ENCODE measurements at regions not wholly inside any gene's neighbourhood (a gene's known extent, or its start where the extent isn't known, plus 50 kb on each side); places are given as distances from the start of the nearest gene placed in this dataset.
A peak's percentile ranks its signal among the peaks of the same experiment; 100 is the strongest.

DNA sequence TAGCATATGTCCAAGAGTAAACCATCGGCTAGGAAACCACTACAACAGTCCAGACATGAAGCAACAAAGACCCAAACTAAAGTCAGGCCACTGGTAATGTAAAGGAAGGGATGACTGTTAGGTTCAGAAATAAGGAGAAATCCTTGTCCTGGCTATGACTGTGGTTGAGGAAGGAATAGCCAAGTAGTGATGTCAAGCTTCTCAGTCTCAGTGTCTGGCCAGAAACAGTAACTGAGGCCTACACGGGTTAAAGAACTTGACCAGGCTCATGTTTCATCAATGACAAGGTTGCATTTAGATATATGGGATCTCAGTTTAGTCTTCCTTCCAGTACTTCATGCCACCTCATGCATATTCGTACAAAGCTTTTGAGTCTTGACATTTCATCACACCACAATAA is 162.0 kb downstream of the ETAA1 start:
- H3K4me3 ChIP-seq (replicated peaks in 1 of 2; ENCODE audit: low read depth in 2 of 2, low read length in 2 of 2) = no peak overlapping the region
- DNase-seq (ENCODE audit: low read depth in 2 of 2) = no peak
- TF ChIP-seq, protein P1, sequence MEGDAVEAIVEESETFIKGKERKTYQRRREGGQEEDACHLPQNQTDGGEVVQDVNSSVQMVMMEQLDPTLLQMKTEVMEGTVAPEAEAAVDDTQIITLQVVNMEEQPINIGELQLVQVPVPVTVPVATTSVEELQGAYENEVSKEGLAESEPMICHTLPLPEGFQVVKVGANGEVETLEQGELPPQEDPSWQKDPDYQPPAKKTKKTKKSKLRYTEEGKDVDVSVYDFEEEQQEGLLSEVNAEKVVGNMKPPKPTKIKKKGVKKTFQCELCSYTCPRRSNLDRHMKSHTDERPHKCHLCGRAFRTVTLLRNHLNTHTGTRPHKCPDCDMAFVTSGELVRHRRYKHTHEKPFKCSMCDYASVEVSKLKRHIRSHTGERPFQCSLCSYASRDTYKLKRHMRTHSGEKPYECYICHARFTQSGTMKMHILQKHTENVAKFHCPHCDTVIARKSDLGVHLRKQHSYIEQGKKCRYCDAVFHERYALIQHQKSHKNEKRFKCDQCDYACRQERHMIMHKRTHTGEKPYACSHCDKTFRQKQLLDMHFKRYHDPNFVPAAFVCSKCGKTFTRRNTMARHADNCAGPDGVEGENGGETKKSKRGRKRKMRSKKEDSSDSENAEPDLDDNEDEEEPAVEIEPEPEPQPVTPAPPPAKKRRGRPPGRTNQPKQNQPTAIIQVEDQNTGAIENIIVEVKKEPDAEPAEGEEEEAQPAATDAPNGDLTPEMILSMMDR (IDR thresholded peaks at IDR 0.05; ENCODE audit: low read depth, low read length) = no peak

DNA sequence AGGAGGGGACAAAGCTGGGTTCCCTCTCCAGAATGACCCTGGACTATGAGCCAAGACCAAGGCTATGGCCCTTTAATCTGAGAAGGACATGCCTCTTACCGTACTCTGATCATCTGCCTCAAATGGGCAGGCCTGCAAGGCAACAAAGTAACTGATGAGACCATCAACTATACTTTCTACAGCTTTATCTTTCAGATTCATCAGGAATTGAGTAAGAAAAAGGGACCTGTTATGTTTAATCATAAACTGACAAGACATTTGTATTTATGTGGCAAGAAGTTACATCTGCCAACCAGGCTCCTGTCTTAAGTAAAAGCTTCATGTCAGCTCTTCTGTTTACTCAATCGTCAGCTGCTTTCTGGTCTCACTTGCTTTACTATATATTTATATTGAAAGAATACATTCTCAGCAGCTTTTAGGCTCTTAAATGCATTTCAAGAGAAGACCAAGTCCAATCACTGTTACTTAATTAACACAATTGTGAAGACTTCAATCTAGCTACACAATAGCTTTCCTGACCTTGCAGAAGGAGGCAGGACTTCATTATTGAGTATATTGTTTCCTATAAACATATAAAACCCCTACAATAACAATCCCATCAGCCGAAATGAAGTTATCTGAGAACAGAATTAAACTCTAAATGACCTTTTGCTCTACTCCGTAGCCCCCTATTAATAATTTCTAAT is 163.8 kb downstream of the ETAA1 start:
- H3K4me3 ChIP-seq (replicated peaks in 1 of 2; ENCODE audit: low read depth in 2 of 2, low read length in 2 of 2) = no peak overlapping the region
- TF ChIP-seq, protein P1 (IDR thresholded peaks at IDR 0.05; ENCODE audit: low read depth, low read length) = no peak
- DNase-seq (ENCODE audit: low read depth in 2 of 2) = peak; percentile 50 to 65

DNA sequence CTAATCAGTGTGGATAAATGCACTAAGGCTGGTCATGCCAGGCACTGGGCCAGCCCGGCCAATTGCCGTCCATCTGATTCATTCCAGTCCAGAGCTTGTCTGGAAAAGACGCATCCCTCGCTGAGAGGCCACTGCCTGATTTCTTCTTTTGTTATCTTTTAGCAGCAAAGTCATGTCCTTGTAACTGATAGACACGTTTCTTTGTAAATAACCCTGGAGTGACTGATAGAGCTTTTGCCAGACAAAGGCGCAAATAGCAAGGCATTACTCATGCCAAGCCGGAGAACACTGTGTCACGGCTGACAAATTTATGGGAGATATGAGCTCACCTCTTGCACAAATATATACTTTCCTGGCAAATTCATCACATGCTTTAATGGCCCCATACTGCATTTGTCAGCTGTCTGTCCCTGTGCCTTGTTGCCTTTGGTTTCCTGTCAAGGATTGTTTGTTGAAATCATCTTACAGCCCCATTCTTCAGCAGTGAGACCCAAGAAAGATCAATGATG is 164.4 kb downstream of the ETAA1 start:
- TF ChIP-seq, protein P1 (IDR thresholded peaks at IDR 0.05; ENCODE audit: low read depth, low read length) = no peak
- peak; percentile 88 to 95 for DNase-seq (ENCODE audit: low read depth in 2 of 2)
- no peak overlapping the region for H3K4me3 ChIP-seq (replicated peaks in 1 of 2; ENCODE audit: low read depth in 2 of 2, low read length in 2 of 2)

DNA sequence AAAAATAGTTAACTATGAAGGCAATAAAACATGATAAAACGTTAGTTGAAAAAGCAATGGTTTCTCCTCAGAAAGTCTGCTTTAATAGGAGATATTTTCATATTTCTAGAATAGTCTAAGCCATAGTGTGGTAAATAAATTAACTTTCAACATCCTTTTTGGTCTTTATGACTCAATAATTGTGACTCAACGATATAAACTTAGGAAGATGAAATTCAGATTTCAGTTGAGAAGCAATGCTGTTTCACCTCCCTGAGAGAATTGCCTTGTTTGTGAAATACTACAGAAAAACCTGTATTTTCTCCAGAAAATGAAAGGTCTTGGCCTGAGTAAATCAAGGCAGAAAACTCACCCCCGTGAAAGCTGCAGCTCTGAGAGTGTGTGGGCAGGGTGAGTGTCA is 166.9 kb downstream of the ETAA1 start:
- TF ChIP-seq, protein P1 (IDR thresholded peaks at IDR 0.05; ENCODE audit: low read depth, low read length) = no peak
- H3K4me3 ChIP-seq (replicated peaks in 1 of 2; ENCODE audit: low read depth in 2 of 2, low read length in 2 of 2) = no peak overlapping the region
- peak; percentile 48 to 81 for DNase-seq (ENCODE audit: low read depth in 2 of 2)

DNA sequence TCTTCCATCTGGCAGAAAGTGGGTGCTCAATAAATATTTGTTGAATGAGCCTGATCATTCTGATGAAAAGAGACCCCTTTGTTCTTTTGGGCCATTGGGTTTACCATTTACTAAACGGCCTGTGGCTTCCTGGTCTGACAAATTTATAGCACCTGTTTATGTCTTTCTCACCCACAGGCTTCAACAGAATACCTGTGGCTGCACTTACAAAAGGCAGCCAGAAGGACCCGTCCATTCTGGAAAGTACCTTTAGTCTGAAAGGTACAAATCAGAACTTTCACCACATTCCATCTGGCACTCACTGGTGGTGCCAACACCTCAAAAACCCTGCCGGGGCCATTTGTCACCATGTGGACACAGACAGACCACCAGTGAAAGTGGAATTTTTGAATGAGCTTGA is 167.5 kb downstream of the ETAA1 start:
- H3K4me3 ChIP-seq (replicated peaks in 1 of 2; ENCODE audit: low read depth in 2 of 2, low read length in 2 of 2) = no peak overlapping the region

DNA sequence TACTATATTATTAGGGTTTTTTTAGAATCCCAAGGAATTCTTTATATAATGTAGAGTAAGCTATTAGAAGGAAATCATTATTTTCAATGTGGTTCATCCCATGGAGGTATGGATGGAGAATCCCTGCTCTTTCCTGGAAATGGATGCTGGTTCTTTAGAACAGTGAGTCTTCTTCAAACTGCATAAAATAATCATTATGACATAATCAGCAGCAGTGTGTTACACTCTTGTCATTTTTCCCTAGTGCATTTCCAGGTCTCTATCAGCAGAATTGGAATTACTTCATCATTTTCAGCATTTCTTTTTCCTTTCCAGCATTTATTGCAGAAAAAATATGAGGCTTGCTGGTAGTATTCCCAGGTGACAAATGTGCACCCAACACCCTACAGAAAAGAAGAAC is 168.1 kb downstream of the ETAA1 start:
- TF ChIP-seq, protein P1 (IDR thresholded peaks at IDR 0.05; ENCODE audit: low read depth, low read length) = no peak
- DNase-seq (ENCODE audit: low read depth in 2 of 2) = no peak

More for the DNA sequence above, 167.5 kb downstream of the ETAA1 start:
- DNase-seq (ENCODE audit: low read depth in 2 of 2) = no peak
- TF ChIP-seq, protein P1 (IDR thresholded peaks at IDR 0.05; ENCODE audit: low read depth, low read length) = no peak

More for the DNA sequence above, 168.1 kb downstream of the ETAA1 start:
- H3K4me3 ChIP-seq (replicated peaks in 1 of 2; ENCODE audit: low read depth in 2 of 2, low read length in 2 of 2) = no peak overlapping the region

Measured in cardiac fibroblast (primary cell).